K562 (cell line): ENCODE measurements at regions not wholly inside any gene's neighbourhood (a gene's known extent, or its start where the extent isn't known, plus 50 kb on each side); places are given as distances from the start of the nearest gene placed in this dataset.

ENCODE experiments used
- ATF6 ChIP-seq: sonication (generic); formaldehyde crosslinking; IDR thresholded peaks from 2 replicates; pipeline ENCODE4 v1.4.0; 2020; ENCODE audit warnings: mild to moderate bottlenecking, missing genetic modification reagents
- CREB3 ChIP-seq: fragments of 450-650 bp; conservative IDR thresholded peaks from 2 replicates; pipeline ENCODE4 v1.6.1; 2016; ENCODE audit warnings: missing genetic modification characterization, low read depth, mild to moderate bottlenecking, missing compliant biosample characterization, moderate library complexity
- E4F1 ChIP-seq: fragments of 250-450 bp; sonication (Bioruptor Pico); IDR thresholded peaks from 2 replicates; pipeline ENCODE4 v1.5.0; 2021; ENCODE audit warnings: mild to moderate bottlenecking, borderline replicate concordance
- EP400 ChIP-seq: fragments of 450-650 bp; IDR thresholded peaks from 2 replicates; pipeline ENCODE4 v1.6.1; 2017; ENCODE audit warnings: antibody characterized with exemption, mild to moderate bottlenecking, moderate library complexity
- EZH2 ChIP-seq: IDR thresholded peaks from 2 replicates; pipeline ENCODE4 v1.6.1; 2012; ENCODE audit warnings: low read depth, mild to moderate bottlenecking, inconsistent platforms, low read length, borderline replicate concordance
- HBP1 ChIP-seq: fragments of 450-650 bp; formaldehyde crosslinking; IDR thresholded peaks from 2 replicates; pipeline ENCODE4 v1.4.0; 2022; ENCODE audit warnings: missing genetic modification characterization
- HEY1 ChIP-seq: fragments of 250-450 bp; sonication (Bioruptor Pico); IDR thresholded peaks from 2 replicates; pipeline ENCODE4 v1.5.0; 2020; ENCODE audit warnings: mild to moderate bottlenecking, moderate library complexity, borderline replicate concordance
- MAFG ChIP-seq: fragments of 450-650 bp; conservative IDR thresholded peaks from 2 replicates; pipeline ENCODE4 v1.6.1; 2016; ENCODE audit warnings: missing genetic modification characterization, missing compliant biosample characterization
- MAFK ChIP-seq: IDR thresholded peaks from 2 replicates; pipeline ENCODE4 v1.6.1; 2011; ENCODE audit warnings: low read length, improper control_type of control experiment
- NCOR1 ChIP-seq: fragments of 450-650 bp; IDR thresholded peaks from 2 replicates; pipeline ENCODE4 v1.6.1; 2016; ENCODE audit warnings: mild to moderate bottlenecking, moderate library complexity
- NELFE ChIP-seq: IDR thresholded peaks from 2 replicates; pipeline ENCODE4 v1.6.1; 2011; ENCODE audit warnings: mild to moderate bottlenecking; ENCODE audit not compliant: insufficient read depth, insufficient read length
- PCBP1 ChIP-seq: fragments of 200-400 bp; formaldehyde crosslinking; IDR thresholded peaks from 2 replicates; pipeline ENCODE4 v1.6.1; 2018; ENCODE audit warnings: mild to moderate bottlenecking, low read depth, low read length; ENCODE audit not compliant: poor library complexity, severe bottlenecking
- PML ChIP-seq: IDR thresholded peaks from 2 replicates; pipeline ENCODE4 v1.6.1; 2012; ENCODE audit warnings: low read length, inconsistent platforms
- RBM17 ChIP-seq: fragments of 200-400 bp; formaldehyde crosslinking; IDR thresholded peaks from 2 replicates; pipeline ENCODE4 v1.6.1; 2017; ENCODE audit warnings: low read depth, mild to moderate bottlenecking, low read length, borderline replicate concordance
- SAFB ChIP-seq: fragments of 200-400 bp; formaldehyde crosslinking; IDR thresholded peaks from 2 replicates; pipeline ENCODE4 v1.6.1; 2017; ENCODE audit warnings: low read depth, low read length, borderline replicate concordance
- SMARCA4 ChIP-seq: fragments of 450-650 bp; IDR thresholded peaks from 2 replicates; pipeline ENCODE4 v1.6.1; 2016
- TARDBP ChIP-seq: fragments of 450-650 bp; IDR thresholded peaks from 2 replicates; pipeline ENCODE4 v1.6.1; 2016
- ZNF316 ChIP-seq: fragments of 450-650 bp; IDR thresholded peaks from 2 replicates; pipeline ENCODE4 v1.6.1; 2016
- ZNF408 ChIP-seq: fragments of 250-450 bp; sonication (Bioruptor Pico); IDR thresholded peaks from 2 replicates; pipeline ENCODE4 v1.4.0; 2020; ENCODE audit warnings: low read depth, mild to moderate bottlenecking, moderate library complexity
- ZNF41 ChIP-seq: fragments of 250-450 bp; sonication (Bioruptor Pico); conservative IDR thresholded peaks from 2 replicates; pipeline ENCODE4 v1.4.0; 2020; ENCODE audit warnings: mild to moderate bottlenecking
- TF ChIP-seq, protein P1 (sequence below): fragments of 200-800 bp; sonication (Bioruptor generic); IDR thresholded peaks from 2 replicates; pipeline ENCODE4 v1.6.1; 2017; ENCODE audit warnings: missing genetic modification characterization, missing compliant biosample characterization

GRCh38 chr17:72566671-72567484 lies 446.1 kb downstream of the SOX9 start (continued):
- TF ChIP-seq RBM17 = no peak
- TF ChIP-seq HBP1 (CRISPR knock-in tag) = no peak
- TF ChIP-seq MAFK = peak; percentile 80
- TF ChIP-seq ZNF41 (CRISPR knock-in tag) = no peak
- no peak for TF ChIP-seq NCOR1
- TF ChIP-seq TARDBP = no peak
- TF ChIP-seq, protein P1, sequence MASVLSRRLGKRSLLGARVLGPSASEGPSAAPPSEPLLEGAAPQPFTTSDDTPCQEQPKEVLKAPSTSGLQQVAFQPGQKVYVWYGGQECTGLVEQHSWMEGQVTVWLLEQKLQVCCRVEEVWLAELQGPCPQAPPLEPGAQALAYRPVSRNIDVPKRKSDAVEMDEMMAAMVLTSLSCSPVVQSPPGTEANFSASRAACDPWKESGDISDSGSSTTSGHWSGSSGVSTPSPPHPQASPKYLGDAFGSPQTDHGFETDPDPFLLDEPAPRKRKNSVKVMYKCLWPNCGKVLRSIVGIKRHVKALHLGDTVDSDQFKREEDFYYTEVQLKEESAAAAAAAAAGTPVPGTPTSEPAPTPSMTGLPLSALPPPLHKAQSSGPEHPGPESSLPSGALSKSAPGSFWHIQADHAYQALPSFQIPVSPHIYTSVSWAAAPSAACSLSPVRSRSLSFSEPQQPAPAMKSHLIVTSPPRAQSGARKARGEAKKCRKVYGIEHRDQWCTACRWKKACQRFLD (CRISPR knock-in tag) = no peak
- peak; percentile 98 for TF ChIP-seq MAFG
- no peak for TF ChIP-seq ZNF408
- no peak for TF ChIP-seq E4F1 (CRISPR knock-in tag)
- TF ChIP-seq SMARCA4 = peak; percentile 37; the same call in 1 of the 2 replicates
- no peak for TF ChIP-seq EZH2
- no peak for TF ChIP-seq PML
- TF ChIP-seq NELFE = no peak
- TF ChIP-seq HEY1 = no peak
- no peak for TF ChIP-seq CREB3
- no peak for TF ChIP-seq PCBP1
- TF ChIP-seq ATF6 (CRISPR knock-in tag) = no peak
- no peak for TF ChIP-seq EP400
- TF ChIP-seq ZNF316 = peak; percentile 98
- TF ChIP-seq SAFB = no peak
